SIG-M5 treated with dmso at 0.1 percent for 504 hours (cell line): ENCODE measurements at regions not wholly inside any gene's neighbourhood (a gene's known extent, or its start where the extent isn't known, plus 50 kb on each side); places are given as distances from the start of the nearest gene placed in this dataset.

Experiments used
- DNase-seq: peaks from one replicate; lab custom pipeline; 2025; ENCODE audit not compliant: unreplicated experiment; lab: John Stamatoyannopoulos, UW

DNA sequence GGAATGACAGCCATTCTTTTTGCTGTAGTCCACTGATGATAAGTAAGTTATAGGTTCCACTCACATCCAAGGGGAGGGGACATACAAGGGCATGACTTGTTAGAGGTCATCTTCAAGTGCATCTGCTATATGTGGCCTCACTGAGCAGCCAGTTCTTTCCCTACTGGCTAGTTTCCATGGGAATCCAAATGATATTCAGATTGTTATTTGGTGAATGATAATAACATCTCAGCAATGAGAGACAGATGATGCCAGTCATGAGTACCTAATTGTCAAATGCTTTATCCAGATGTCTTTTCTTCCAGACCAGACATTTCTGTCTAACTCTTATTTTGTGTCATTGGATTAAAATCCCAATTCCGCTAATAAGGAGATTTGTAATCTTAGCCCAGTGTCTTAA lies 460.4 kb upstream of the BOD1L1 start:
- no peak for DNase-seq

DNA sequence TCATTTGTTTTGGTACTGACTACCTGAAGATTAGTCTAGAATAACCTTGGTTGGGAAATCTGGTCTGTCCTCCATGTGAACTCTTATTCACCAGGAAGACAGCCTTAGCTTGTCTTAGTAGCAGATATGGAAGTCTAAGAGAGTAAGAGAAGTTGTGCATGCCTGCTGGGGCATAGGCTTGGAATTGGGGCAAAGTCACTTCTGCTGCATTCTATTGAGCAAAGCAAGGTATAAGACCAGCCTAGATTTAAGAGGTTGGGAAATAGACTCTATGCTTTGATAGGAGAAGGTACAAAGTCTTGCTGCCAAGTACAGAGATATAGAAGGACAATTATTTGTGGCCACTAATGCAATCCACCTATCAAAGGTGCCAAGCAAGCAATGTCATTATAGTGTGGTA lies 464.0 kb upstream of the BOD1L1 start:
- DNase-seq, result no peak

DNA sequence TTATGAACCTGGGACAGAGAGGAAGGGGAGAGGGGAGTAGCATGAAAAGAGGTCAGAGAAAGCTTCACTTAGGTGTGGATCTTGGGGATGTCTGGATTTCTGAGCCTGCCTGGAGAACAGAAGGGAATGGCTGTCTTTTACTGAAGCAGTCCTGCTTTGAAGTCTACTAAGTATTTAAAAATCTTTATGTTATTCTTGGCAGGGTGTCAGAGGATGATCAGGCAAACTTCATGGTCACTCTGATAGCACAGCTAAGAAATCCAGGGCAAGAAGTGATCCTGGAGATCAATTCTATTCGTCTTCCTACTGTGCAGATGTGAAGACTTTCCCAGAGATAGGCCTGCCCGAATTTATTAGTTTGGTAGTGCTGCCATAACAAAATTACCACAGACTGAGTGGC lies 464.4 kb upstream of the BOD1L1 start:
- DNase-seq, result no peak

DNA sequence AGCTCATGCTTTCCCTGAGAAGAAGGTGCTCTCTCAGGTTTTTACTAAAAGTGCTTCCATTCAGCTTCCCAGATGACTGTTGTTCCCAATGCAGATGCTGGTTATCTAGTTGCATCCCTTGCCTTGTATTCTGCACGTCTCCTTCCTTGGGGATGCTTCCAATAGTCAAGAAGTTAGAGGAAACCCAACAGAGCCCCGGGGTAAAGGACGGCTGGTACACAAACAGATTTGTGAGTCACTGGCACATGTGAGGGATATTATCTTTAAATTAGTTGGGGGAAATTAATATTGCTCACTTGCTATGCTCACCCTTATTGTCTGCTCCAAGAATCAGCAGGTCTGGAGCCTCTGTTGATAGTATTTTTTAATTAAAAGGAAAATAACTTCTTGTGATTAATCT lies 465.2 kb upstream of the BOD1L1 start:
- no peak for DNase-seq

DNA sequence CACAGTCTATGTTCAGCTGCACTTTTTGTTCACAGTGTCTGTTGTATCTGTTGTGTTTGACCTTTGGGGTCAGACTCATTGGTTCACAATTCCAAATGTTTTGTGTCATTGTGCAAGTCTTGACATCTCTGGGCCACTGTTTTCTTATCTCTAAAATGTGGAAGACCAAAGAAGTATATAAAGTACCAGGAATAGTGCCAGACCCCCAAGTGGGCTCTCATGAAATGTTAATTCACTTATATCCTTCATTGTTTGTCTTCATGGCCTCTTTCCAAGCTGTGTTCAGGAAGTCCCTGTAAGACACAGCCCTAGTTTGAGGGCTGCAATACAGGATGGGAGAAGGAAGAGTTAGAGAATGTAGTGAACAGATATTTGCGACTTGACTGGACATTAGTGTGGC lies 468.3 kb upstream of the BOD1L1 start:
- DNase-seq, result no peak

DNA sequence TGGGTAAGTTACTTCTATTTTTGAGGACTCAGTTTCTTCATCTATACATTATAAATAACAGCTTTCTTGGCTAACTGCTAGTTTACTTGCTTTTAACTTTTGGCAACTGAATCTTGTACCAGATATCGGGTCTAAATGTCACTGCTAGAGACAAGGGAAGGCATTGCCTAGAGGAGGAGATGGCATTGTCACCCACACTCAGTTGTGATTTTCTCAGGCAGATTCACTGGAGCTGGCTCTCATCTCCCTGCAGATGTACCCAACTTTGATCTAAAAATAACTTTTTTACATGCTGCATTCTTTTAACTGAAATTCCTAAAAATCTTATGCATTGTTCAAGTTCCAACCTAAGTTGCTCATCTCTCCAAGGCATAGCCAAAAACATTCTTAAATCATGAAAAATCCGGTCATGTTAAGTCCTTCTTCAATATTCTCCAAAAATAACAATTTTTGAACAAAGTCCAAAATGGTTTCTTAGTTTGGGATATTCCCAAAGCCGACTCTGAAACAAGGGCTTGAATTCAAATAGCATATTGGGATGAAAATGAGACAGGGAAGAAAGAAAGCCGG lies 469.0 kb upstream of the BOD1L1 start:
- DNase-seq, result no peak

DNA sequence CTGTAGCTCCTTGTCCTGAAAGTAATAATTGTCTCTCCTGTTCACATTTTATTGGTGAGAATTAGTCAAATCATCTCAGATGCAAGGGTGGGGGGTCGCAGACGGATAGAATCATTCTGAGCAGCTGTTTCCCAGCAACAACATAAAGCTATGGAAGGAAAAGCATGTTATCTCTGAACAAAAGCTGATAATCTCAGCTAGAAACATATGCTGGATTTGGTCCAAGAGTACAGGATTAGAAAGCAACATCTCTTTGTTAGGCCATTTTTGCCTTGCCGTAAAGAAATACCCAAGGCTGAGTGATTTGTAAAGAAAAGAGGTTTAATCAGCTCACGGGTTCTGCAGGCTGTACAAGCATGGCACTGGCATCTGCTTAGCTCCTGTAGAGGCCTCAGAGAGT lies 472.8 kb upstream of the BOD1L1 start:
- no peak for DNase-seq

DNA sequence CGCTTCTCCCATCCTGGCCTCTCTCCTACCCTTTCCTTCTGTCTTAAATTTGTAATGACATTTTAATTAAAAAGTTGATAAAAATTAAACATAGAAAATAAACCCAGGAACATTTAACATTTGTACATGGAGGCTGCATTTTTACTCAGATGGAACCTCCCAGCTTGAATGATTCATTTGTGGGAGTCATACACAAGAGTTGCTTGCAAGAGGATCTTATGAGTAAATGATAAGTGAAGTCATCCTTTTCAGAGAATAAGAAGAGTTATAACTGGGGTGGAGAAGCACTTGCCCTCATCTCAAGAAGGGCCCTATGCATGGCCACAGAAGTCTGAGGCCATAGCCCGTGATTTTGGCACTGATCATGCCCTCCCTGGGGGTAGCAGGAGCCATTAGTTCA lies 482.9 kb upstream of the BOD1L1 start:
- no peak for DNase-seq

DNA sequence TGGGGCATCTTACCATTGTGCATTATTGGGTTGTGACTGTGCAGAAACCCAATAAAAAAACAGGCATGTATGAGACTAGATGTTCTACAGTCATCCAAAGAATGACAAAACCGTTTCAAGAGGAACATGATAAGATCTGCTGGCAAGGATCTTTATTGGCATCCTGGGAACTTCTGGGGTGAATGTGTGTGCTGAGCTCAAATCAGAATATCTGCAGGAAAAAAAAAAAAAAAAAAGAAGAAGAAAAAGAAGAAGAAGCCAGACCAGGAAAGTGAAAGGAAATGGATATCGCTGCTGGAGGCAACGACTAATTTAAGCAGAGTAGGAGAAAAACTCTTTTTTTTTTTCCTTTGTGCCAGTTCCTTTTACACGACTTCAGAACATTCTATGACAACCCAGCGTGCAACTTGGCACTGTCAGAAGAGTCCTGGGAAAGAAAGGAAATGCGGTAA lies 484.2 kb upstream of the BOD1L1 start:
- DNase-seq, result no peak

DNA sequence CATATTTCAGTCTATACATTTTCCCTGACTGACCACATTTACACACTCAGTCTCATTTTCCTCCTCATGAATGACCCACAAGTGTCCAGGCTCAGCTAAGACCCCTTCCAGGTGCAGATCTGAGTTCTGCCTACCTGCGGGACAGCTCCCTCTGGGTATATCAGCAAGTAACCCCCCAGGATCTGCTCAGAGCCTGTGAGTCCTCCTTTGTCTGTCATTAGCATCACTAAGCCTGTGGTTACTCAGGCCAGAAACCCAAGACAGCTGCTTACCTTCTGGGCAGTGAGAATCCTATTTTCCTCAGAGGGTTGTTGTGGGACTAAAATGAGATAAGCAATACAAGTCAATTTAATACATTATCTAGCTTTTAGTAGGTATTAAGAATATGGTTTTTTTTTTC lies 487.6 kb upstream of the BOD1L1 start:
- DNase-seq, result no peak

DNA sequence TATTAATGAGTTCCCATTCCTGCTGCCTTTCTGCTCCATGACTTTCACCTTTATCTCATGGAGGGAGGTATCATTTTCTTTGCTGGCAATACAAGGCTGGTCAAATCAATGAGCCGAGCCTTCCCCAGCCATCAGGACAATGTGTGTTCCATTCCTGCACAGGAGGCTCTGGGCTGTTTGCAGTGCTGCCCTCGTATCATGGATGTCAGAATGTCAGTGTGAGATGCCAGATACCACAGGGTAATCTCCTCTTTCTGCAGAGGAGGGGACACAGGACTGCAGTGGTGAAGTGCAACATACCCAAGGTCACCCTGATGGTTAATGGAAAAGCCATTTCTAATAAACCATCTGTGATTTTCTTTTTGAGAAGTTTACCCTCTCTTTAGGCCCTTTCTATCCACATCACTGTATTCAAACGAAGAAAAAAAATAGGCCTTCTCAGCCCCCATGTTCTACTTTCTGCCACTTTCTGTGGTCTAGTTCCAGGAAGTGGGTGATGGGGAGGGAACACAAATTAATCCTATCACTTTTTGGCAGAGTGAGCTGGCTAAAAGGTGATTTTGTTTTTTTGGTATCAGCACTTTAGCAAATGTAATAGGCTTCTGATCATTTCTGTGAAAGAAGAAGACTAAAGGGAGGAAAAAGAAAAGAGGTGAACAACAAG lies 490.2 kb upstream of the BOD1L1 start:
- DNase-seq, result no peak

DNA sequence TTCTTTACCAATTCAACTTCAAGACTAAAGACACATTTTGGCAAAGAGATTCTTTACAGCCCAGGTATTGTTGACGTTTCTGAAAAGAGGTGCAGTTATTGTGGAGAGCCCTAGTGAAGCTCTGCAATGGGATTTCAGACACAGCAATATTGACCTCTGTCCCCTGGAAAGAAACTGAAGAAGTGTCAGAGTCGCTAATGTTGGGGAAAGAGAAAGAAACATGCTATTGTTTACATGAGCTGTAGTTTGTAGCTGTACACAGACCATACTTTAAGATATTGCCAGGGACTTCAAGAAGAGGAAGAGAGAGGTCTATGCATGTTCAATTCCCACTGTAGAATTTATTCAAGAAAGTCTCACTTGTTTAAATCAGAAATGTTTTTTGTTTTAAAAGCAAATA lies 497.3 kb upstream of the BOD1L1 start:
- DNase-seq, result no peak

DNA sequence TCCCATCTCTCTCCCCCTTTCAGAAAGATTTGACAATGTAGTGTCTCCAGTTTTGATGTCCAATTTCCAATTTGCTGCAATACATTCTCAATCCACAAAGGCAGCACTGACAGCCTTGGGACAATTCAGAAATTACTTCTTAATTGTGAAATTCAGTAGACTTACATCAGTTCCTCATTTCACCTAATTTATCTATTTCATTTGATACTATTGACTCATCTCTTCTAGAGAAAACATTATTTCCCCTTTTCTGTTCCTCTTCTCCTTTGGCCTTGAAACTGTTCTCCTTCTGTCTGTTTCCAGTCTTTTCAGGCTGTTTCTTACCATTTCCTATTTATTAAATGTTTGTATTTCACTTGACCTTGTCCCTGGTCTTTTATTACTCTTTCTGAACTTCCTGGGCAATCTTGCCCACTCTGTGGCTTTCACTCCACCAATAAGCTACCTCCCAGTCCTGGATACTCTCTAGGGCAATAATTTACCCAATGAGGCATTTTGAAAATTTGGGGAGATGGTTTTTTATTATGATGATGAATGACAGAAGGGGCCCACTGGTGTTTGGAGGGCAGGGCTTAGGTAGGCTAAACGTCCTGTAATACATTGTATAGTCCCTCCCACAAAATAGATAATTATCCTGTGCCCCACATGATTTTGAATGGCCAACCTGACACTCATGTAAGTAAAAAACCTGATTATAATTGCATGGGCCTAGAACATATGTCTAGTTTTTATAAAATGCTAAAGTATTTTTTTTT lies 498.0 kb upstream of the BOD1L1 start:
- DNase-seq, result peak; percentile 94

DNA sequence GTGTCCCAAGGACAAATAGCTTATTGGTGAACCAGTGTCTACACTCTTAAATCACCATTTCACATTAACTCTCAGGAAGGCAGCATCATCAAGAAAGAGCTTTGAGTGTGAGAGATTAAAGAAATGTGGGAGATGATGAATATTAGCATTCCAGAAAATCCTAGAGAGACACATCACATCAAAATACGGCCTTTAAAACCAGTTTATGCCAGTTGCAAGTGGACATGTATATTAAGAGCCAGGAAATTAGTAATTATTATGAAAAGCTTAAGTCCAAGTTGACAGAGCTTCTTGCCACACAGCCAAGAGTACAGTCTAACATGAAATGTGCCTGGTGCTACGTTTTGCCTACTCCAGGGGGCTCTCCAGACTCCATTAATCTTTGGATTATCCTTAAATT lies 503.0 kb upstream of the BOD1L1 start:
- no peak for DNase-seq

DNA sequence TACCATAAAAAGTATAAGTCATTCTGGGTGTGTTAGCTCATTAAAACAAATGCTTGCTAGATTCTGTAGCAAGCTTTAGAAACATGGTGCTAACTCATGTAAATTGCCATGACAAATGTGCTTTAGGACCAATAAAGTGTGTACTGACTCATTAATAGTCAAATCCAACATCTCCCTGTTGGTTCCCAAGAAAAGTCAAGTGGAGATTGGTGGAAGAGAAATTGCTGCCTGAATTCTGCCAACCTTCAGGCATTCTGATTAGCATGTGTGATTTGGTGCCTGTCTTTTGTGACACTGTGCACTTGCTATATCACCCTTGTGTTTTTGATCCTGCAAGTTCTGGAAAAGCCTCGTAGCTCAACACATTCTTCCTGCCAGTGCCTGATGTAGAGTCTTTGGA lies 503.8 kb upstream of the BOD1L1 start:
- DNase-seq, result no peak

DNA sequence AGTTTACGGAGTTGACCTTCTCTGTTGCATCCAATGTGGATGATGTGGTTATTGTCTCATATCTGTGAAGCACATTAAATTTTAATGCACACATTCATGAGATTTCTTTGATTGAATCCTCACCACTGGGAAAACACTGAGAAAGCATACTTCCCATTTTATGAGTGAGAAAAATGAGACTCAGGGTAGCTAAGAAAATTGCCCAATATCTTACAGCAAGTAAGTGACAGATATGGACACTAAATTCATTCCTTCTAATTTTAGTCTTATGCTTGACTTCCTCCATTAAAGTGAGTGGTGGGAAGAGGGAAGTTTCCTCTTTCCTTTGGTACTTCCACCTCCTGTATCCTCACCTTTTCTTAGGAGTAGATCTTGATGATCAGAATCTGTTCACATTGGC lies 504.8 kb upstream of the BOD1L1 start:
- peak; percentile 5 for DNase-seq

DNA sequence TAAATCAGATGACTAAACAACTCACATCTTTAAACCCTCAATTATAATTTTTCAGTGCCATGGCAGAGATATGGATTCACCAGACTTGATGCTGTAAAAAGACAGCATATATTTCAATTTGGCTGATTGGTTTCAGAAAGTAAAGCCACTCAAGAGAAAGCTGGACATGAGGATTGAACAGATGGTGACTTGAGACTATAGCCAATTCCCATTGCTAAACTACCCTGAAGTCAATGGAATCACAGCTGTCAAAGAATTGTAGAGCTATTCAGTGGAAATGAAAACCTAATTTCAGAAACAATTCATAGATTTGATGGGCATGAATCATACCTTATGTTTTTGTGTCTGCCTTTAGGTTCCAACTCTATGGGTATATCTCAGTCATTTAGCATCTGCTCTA lies 510.6 kb upstream of the BOD1L1 start:
- DNase-seq, result no peak

DNA sequence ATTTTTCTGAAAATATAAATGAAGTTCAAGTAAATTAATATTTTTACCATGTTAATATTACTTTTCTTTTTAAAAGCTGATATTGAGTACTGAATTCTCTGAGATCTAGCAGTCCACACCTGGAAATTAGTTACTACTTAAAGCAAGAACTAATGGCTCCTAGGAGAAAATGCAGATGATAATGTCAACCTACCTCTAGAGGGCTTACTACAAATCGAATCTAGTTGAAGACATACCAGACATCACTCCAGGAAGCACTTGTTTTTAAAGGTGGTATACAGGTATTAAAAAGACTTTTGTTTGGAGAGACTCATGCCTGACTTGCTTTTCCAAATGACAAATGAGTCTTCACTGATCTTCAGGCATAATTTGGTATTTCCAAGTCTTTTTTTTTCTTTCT lies 516.4 kb upstream of the BOD1L1 start:
- no peak for DNase-seq

DNA sequence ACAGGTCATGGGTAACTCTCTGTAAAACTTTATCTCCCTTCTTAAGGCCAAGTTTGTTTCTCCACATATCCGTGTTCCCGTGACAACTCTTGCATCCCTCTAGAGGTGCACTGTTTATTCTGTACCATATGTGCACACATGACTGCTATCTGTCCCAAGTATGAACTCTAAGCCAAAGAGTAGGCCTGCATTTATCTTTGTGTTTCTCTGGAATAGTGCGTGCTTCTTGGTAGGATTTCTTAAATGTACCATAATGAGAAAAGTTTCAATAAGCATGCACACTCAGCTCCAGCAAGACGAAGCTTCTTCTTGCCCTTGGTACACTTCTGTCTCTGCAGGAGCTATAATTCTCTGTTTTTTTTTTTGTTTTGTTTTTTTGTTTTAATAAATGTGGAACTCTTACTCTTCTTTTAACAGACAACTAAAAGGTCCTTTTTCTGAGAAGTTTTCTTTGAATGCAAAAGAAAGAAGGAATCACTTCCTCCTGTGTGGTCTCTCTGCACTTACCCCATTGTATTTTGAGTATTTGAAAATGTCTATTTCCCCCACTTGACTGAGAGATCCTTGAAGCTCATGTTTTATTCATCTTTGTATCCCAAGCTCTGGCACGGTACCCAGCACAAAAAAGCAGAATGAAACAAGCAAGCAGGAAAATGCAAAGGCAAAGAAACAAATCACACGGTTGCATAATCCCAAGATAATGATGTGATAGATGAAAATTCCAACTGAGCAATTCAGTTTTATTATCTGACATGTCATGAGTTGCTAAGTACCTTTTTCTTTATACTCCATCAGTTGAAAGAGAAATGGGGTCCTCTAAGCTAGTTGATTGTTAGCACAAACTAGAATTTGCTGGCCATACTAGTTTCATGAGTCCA lies 521.9 kb upstream of the BOD1L1 start:
- DNase-seq, result no peak

DNA sequence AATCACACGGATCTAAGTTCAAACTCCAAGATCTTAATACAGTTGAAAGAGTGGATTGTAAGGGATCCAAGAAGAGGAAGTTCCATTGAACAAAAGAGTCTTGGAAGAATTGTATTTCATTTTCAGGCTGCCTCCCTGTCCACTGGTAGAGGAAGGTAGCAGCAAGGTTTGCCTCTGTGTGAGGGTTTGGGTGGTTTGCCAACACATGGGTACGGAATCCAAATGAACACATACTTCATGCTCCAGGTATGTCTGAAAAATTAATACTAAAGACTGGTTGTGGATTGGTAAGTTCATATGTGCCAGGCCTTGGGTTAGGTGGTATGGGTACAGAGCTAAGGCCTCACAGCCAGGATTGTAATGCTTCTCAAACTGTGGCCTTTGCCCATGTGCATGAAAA lies 523.6 kb upstream of the BOD1L1 start:
- DNase-seq, result no peak

DNA sequence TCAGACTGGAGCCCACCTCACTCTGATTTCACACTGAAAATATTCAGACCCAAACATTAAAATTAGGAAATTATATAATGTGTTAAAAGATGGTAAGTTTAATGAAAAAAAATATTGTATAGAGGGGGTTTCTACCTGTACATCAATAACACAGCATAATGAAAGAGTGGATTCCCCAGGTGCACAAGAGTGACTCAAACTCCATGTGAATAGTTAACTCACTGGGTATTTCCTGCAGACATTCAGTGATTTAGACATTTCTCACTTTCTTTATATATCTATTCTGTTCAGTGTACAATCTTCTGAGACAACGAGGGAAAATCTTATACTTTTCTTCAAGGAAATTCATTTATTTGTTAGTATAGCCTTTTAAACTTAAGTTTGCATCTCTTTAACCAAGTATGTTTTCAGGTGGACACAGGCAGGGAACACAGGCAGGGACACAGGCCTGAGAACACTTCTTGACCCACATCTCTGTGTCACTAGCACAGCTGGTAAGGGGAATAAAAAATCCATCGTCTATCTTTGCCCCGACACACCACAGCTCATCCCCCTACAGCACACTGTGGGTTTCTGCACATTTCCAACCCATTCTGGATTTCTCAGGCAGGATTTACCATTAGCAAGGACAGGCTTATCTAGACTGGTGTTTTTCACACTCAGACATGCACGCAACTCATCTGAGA lies 525.5 kb upstream of the BOD1L1 start:
- DNase-seq, result no peak
